ENCODE measurements at regions not wholly inside any gene's neighbourhood (a gene's known extent, or its start where the extent isn't known, plus 50 kb on each side); places are given as distances from the start of the nearest gene placed in this dataset.

DNA sequence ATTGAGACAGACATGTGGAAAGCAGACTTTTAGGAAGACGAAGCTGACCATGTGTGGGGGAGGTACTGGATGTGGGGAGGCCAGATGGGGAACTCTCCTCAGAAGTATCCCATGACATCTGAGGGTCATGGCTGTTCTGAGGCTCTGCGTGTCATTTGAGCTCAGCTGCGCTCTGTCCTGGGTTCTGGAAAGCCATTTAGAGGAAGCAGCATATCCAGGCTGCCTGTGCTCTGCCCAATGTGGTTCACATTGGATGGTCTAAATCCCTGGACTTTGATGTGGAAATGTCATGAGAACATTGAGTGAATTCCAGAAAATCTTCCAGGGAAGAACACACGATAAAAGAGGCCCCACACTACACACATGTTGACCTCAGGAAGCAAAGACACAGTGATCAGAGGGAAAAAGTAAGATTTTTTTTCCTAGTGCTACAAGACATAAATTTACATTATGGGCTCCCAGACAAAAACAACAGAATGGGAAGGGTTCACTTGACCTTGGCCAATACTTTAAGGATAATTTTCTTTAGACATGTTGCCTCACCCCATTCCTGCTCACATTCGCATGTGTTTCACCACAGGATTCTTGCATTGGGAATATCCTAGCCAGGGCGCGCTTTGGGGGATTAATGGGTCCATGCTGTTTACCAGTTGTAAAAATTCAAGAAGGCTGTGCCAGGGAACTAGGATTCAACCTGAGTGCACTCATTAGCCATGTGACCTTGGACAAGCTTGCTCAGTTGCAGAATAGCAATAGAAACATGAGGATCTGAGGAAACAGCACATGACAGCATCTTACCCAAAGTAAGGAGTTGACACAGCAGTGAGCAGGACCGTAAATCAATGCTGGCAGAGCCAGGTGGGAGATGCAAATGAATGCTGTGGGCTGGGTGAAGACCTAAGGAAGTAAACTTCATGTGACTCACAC, 73.2 kb upstream of the C1QTNF7 start:
- FAIRE-seq (no peak), DNase-seq (ENCODE audit: insufficient read length, low spot score) (no peak)

GRCh38 chr4:15361529-15361928, 66.3 kb upstream of the C1QTNF7 start:
- FAIRE-seq: no peak
- no peak for DNase-seq (ENCODE audit: insufficient read length, low spot score)
- TF ChIP-seq POLR2A (IDR thresholded peaks at IDR 0.05; ENCODE audit: low read depth, low read length): no peak

More for the DNA sequence above, 73.2 kb upstream of the C1QTNF7 start:
- no peak for TF ChIP-seq POLR2A (IDR thresholded peaks at IDR 0.05; ENCODE audit: low read depth, low read length)

- TF ChIP-seq POLR2A (IDR thresholded peaks at IDR 0.05; ENCODE audit: low read depth, low read length): no peak
- FAIRE-seq (no peak), DNase-seq (ENCODE audit: insufficient read length, low spot score) (no peak)
These were observed 65.3 kb upstream of the C1QTNF7 start for GRCh38 chr4:15362541-15362940.

DNA sequence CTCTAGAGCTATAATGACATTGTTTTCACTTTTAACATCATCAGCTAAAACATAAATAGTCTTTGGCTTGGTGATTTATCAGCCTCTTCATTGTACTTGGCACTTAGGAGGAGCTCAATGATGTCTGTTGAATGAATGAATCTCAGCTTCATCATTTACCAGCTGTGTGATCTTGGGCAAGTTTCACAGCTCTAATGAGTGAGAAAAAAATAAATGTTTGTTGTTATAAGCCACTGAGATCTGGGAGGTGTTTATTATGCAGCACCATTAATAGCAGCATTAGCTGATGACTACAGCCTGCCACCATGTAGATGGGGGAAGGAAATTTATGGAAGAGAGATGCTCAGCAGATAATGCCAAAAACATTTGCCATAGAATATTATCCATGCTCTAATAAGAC, 63.6 kb upstream of the C1QTNF7 start:
- DNase-seq (ENCODE audit: insufficient read length, low spot score) (no peak), FAIRE-seq (no peak)

GRCh38 chr4:15365641-15366040, 62.2 kb upstream of the C1QTNF7 start:
- no peak for FAIRE-seq
- no peak for DNase-seq (ENCODE audit: insufficient read length, low spot score)
- no peak for TF ChIP-seq POLR2A (IDR thresholded peaks at IDR 0.05; ENCODE audit: low read depth, low read length)

More for the DNA sequence above, 63.6 kb upstream of the C1QTNF7 start:
- TF ChIP-seq POLR2A (IDR thresholded peaks at IDR 0.05; ENCODE audit: low read depth, low read length): no peak

DNA sequence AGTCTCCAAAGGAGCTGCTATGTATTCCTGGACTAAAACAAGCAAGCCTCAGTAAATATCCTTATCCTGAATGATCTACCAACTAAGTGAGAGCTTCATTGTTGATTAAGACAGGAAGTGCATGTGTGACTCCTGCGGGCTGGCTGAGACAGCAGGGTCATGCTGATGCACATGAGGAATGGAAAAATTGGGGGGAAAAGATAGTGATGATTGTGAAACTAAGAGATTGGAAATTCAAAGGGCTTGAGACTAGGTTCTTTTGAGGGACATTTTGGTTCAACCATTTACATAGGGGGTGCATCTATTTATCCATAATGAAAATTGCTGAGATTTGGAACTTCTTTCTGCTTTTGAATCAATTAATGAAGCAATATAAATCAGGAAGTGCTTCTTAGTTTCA, 61.1 kb upstream of the C1QTNF7 start:
- FAIRE-seq (no peak), DNase-seq (ENCODE audit: insufficient read length, low spot score) (no peak)
- no peak for TF ChIP-seq POLR2A (IDR thresholded peaks at IDR 0.05; ENCODE audit: low read depth, low read length)

- no peak for TF ChIP-seq POLR2A (IDR thresholded peaks at IDR 0.05; ENCODE audit: low read depth, low read length)
- FAIRE-seq: no peak
- no peak for DNase-seq (ENCODE audit: insufficient read length, low spot score)
These were observed 59.0 kb upstream of the C1QTNF7 start for GRCh38 chr4:15368856-15369255.

DNA sequence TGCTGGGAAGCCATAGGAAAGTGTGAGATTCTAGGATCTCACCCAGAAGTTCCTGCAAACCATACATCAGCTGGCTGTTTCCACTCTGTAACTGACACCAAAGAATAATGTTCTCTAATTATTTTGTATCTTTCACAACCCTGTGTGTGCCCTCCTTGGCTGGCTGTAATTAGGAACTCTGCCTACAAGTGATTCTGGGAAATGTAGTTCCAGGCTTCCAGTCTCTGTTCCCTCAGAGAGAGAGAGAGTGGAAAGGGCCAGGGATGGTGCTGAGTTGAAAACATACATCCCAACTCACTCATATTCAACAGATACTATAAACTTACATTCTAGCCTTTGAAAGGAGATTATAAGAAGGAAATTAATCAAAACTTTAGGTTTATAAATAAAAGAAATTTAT, 57.5 kb upstream of the C1QTNF7 start:
- no peak for FAIRE-seq
- DNase-seq (ENCODE audit: insufficient read length, low spot score): no peak
- TF ChIP-seq POLR2A (IDR thresholded peaks at IDR 0.05; ENCODE audit: low read depth, low read length): no peak

DNA sequence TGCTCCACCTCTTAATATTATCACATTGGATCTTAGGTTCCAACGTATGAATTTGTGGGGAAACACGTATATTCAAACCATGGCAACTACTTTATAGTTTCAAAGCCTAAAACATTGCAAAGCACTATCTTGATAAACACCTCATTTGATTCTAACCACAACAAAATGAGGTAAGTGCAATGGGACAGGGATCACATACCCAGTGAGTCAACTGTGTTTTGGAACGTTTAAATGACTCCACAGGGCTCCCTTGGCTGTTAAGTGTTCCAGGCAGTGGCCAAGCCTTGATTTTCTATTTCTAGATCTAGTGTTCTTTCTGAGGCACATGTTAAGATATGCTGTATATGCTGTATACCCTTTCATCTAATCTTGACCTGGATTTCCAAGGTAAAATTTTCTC, 54.5 kb upstream of the C1QTNF7 start:
- no peak for TF ChIP-seq POLR2A (IDR thresholded peaks at IDR 0.05; ENCODE audit: low read depth, low read length)
- FAIRE-seq (no peak), DNase-seq (ENCODE audit: insufficient read length, low spot score) (no peak)

DNA sequence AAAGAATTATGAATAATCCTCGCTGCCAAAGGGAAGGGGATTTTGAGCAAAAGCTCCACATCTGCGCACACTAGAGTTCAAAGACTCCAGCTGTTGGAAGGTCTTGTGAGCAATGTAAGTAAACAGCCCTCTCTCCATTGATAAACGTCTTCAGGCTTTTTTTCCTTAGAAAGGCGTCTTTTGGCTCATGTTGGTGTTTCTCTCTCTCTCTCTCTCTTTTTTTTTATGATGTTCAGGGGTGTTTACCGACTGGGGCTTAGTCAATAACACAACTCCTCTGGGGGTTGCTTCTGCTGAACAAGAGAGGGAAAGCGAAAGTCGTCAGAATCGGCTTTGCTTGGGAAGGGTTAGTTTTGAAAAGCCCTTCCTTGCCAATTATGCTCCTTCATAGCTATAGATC, 53.2 kb upstream of the C1QTNF7 start:
- no peak for DNase-seq (ENCODE audit: insufficient read length, low spot score)
- TF ChIP-seq POLR2A (IDR thresholded peaks at IDR 0.05; ENCODE audit: low read depth, low read length): no peak
- no peak for FAIRE-seq

DNA sequence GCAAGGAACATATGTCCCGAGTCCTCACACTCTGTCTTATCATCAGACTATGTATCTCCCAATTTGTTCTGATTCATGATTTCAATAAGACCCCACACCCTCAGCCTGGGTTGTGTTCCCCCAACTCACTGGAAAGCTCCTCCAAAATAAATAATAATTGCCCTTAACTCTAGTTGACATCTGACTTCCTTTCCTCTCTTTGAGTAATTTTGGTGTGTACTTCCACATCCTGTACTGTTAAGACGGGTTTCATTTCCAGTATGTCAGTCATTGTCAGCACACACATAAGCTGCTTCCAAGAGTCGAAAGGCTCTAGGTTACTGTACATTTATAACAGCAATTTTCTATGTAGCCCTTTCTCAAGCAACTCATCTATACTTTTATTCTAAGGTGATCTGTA, 52.2 kb upstream of the C1QTNF7 start:
- TF ChIP-seq POLR2A (IDR thresholded peaks at IDR 0.05; ENCODE audit: low read depth, low read length): no peak
- no peak for DNase-seq (ENCODE audit: insufficient read length, low spot score)
- FAIRE-seq: no peak

DNA sequence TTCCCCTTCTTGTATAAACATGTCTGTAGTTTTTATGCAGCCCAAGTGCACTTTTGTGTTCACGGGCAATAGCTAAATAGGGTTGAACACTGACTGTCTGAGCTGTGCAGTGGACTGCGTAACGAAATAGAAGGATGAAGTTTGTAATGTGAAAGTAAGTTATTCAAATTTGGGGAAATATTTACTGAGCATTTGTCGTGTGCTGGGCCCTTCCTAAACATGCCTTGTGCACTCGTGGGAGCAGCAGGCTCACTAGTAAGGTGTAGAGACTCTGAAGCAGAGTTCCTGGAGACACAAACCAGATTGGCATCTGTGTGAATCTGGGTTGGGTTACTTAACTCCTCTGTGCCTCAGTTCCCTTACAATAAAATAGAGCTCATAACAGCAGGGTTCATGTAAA, 51.7 kb upstream of the C1QTNF7 start:
- no peak for FAIRE-seq
- DNase-seq (ENCODE audit: insufficient read length, low spot score): no peak
- no peak for TF ChIP-seq POLR2A (IDR thresholded peaks at IDR 0.05; ENCODE audit: low read depth, low read length)

DNA sequence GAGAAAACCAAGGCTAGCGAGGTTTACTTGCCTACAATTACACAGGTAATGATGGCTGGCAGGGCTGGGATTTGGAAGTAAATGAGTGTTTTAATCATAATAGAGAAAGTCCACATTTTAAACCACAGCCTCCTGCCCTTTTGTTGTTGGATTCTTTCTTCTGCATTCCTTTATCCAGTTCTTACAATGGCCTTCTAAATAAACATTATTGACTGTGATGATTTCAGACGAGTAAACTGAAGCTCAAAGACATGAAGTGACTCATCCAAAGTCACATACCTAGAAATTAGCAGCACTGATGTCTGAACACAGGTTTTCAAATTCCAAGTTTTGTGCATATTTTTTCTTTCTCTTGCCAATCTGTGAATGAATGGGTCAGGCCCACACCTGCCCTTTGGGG, 51.2 kb upstream of the C1QTNF7 start:
- FAIRE-seq (no peak), DNase-seq (ENCODE audit: insufficient read length, low spot score) (no peak)
- TF ChIP-seq POLR2A (IDR thresholded peaks at IDR 0.05; ENCODE audit: low read depth, low read length): no peak
